ENCODE measurements at regions not wholly inside any gene's neighbourhood (a gene's known extent, or its start where the extent isn't known, plus 50 kb on each side); places are given as distances from the start of the nearest gene placed in this dataset.

- H3K4me3 ChIP-seq (ENCODE audit: low read length): no peak overlapping the region
- no CpG with 5 or more reads among the region's 2 CpGs for WGBS (ENCODE audit: insufficient coverage, insufficient read length)
- no peaks in the 10 kb centered on the region for H3K36me3 ChIP-seq (ENCODE audit: control insufficient read depth, insufficient read depth, low read length)
- no peaks in the 10 kb centered on the region for H3K9me3 ChIP-seq (ENCODE audit: control insufficient read depth, insufficient read depth, low read length)
- no peak overlapping the region for H3K27ac ChIP-seq (ENCODE audit: low read length)
- DNase-seq (ENCODE audit: low read depth, low spot score): no peak
- no peaks in the 10 kb centered on the region for H3K4me1 ChIP-seq (ENCODE audit: control insufficient read depth, insufficient read depth, low read length)
- no peaks in the 10 kb centered on the region for H3K27me3 ChIP-seq (ENCODE audit: control insufficient read depth, insufficient read depth, low read length)
These were observed 862.0 kb upstream of the CDH6 start for GRCh38 chr5:30331534-30331933.

GRCh38 chr5:30325795-30326194 is 867.7 kb upstream of the CDH6 start:
- no peaks in the 10 kb centered on the region for H3K9me3 ChIP-seq (ENCODE audit: control insufficient read depth, insufficient read depth, low read length)
- no peak for DNase-seq (ENCODE audit: low read depth, low spot score)
- no peaks in the 10 kb centered on the region for H3K27me3 ChIP-seq (ENCODE audit: control insufficient read depth, insufficient read depth, low read length)
- no peaks in the 10 kb centered on the region for H3K36me3 ChIP-seq (ENCODE audit: control insufficient read depth, insufficient read depth, low read length)
- no peaks in the 10 kb centered on the region for H3K4me1 ChIP-seq (ENCODE audit: control insufficient read depth, insufficient read depth, low read length)
- H3K27ac ChIP-seq (ENCODE audit: low read length): no peak overlapping the region
- no CpG with 5 or more reads among the region's 1 CpG for WGBS (ENCODE audit: insufficient coverage, insufficient read length)
- no peak overlapping the region for H3K4me3 ChIP-seq (ENCODE audit: low read length)

- H3K4me3 ChIP-seq (ENCODE audit: low read length): no peak overlapping the region
- WGBS (ENCODE audit: insufficient coverage, insufficient read length): no CpG with 5 or more reads among the region's 4 CpGs
- no peak overlapping the region for H3K27ac ChIP-seq (ENCODE audit: low read length)
- DNase-seq (ENCODE audit: low read depth, low spot score): no peak
- no peaks in the 10 kb centered on the region for H3K4me1 ChIP-seq (ENCODE audit: control insufficient read depth, insufficient read depth, low read length)
- no peaks in the 10 kb centered on the region for H3K27me3 ChIP-seq (ENCODE audit: control insufficient read depth, insufficient read depth, low read length)
- no peaks in the 10 kb centered on the region for H3K9me3 ChIP-seq (ENCODE audit: control insufficient read depth, insufficient read depth, low read length)
- H3K36me3 ChIP-seq (ENCODE audit: control insufficient read depth, insufficient read depth, low read length): no peaks in the 10 kb centered on the region
These were observed 869.4 kb upstream of the CDH6 start for GRCh38 chr5:30324083-30324482.

- no peak for DNase-seq (ENCODE audit: low read depth, low spot score)
- no CpG with 5 or more reads among the region's 1 CpG for WGBS (ENCODE audit: insufficient coverage, insufficient read length)
- no peaks in the 10 kb centered on the region for H3K9me3 ChIP-seq (ENCODE audit: control insufficient read depth, insufficient read depth, low read length)
- no peaks in the 10 kb centered on the region for H3K4me1 ChIP-seq (ENCODE audit: control insufficient read depth, insufficient read depth, low read length)
- H3K36me3 ChIP-seq (ENCODE audit: control insufficient read depth, insufficient read depth, low read length): no peaks in the 10 kb centered on the region
- H3K27me3 ChIP-seq (ENCODE audit: control insufficient read depth, insufficient read depth, low read length): no peaks in the 10 kb centered on the region
- H3K27ac ChIP-seq (ENCODE audit: low read length): no peak overlapping the region
- no peak overlapping the region for H3K4me3 ChIP-seq (ENCODE audit: low read length)
These were observed 905.6 kb upstream of the CDH6 start for GRCh38 chr5:30287890-30288289.

- WGBS (ENCODE audit: insufficient coverage, insufficient read length): no CpG with 5 or more reads among the region's 2 CpGs
- no peak overlapping the region for H3K27ac ChIP-seq (ENCODE audit: low read length)
- H3K9me3 ChIP-seq (ENCODE audit: control insufficient read depth, insufficient read depth, low read length): no peaks in the 10 kb centered on the region
- no peaks in the 10 kb centered on the region for H3K27me3 ChIP-seq (ENCODE audit: control insufficient read depth, insufficient read depth, low read length)
- no peak overlapping the region for H3K4me3 ChIP-seq (ENCODE audit: low read length)
- DNase-seq (ENCODE audit: low read depth, low spot score): peak; percentile 1
- H3K4me1 ChIP-seq (ENCODE audit: control insufficient read depth, insufficient read depth, low read length): no peaks in the 10 kb centered on the region
- no peaks in the 10 kb centered on the region for H3K36me3 ChIP-seq (ENCODE audit: control insufficient read depth, insufficient read depth, low read length)
These were observed 914.2 kb upstream of the CDH6 start for GRCh38 chr5:30279237-30279636.

GRCh38 chr5:30267026-30267425 is 926.5 kb upstream of the CDH6 start:
- no peaks in the 10 kb centered on the region for H3K9me3 ChIP-seq (ENCODE audit: control insufficient read depth, insufficient read depth, low read length)
- H3K36me3 ChIP-seq (ENCODE audit: control insufficient read depth, insufficient read depth, low read length): no peaks in the 10 kb centered on the region
- H3K27me3 ChIP-seq (ENCODE audit: control insufficient read depth, insufficient read depth, low read length): no peaks in the 10 kb centered on the region
- no peak for DNase-seq (ENCODE audit: low read depth, low spot score)
- no peak overlapping the region for H3K4me3 ChIP-seq (ENCODE audit: low read length)
- H3K27ac ChIP-seq (ENCODE audit: low read length): no peak overlapping the region
- H3K4me1 ChIP-seq (ENCODE audit: control insufficient read depth, insufficient read depth, low read length): no peaks in the 10 kb centered on the region

GRCh38 chr5:30239331-30240022 is 954.0 kb upstream of the CDH6 start:
- H3K36me3 ChIP-seq (ENCODE audit: control insufficient read depth, insufficient read depth, low read length): no peaks in the 10 kb centered on the region
- H3K27me3 ChIP-seq (ENCODE audit: control insufficient read depth, insufficient read depth, low read length): no peaks in the 10 kb centered on the region
- WGBS (ENCODE audit: insufficient coverage, insufficient read length): no CpG with 5 or more reads among the region's 7 CpGs
- no peak overlapping the region for H3K27ac ChIP-seq (ENCODE audit: low read length)
- no peaks in the 10 kb centered on the region for H3K9me3 ChIP-seq (ENCODE audit: control insufficient read depth, insufficient read depth, low read length)
- no peak overlapping the region for H3K4me3 ChIP-seq (ENCODE audit: low read length)
- DNase-seq (ENCODE audit: low read depth, low spot score): peak; percentile 9
- H3K4me1 ChIP-seq (ENCODE audit: control insufficient read depth, insufficient read depth, low read length): peaks cover 1% of the 10 kb centered on the region

- no CpG with 5 or more reads among the region's 2 CpGs for whole genome bisulfite sequencing (ENCODE audit: insufficient coverage, insufficient read length)
- H3K27ac ChIP-seq (ENCODE audit: low read length): no peak overlapping the region
These were observed 956.3 kb upstream of the CDH6 start for GRCh38 chr5:30237189-30237588.

GRCh38 chr5:30209755-30210154 is 983.7 kb upstream of the CDH6 start:
- no peaks in the 10 kb centered on the region for H3K4me1 ChIP-seq (ENCODE audit: control insufficient read depth, insufficient read depth, low read length)
- no peak overlapping the region for H3K27ac ChIP-seq (ENCODE audit: low read length)
- no peak overlapping the region for H3K4me3 ChIP-seq (ENCODE audit: low read length)
- H3K27me3 ChIP-seq (ENCODE audit: control insufficient read depth, insufficient read depth, low read length): no peaks in the 10 kb centered on the region
- DNase-seq (ENCODE audit: low read depth, low spot score): no peak
- H3K36me3 ChIP-seq (ENCODE audit: control insufficient read depth, insufficient read depth, low read length): no peaks in the 10 kb centered on the region
- H3K9me3 ChIP-seq (ENCODE audit: control insufficient read depth, insufficient read depth, low read length): no peaks in the 10 kb centered on the region

More at GRCh38 chr5:30237189-30237588, 956.3 kb upstream of the CDH6 start:
- H3K4me1 ChIP-seq (ENCODE audit: control insufficient read depth, insufficient read depth, low read length): peaks cover 1% of the 10 kb centered on the region
- H3K9me3 ChIP-seq (ENCODE audit: control insufficient read depth, insufficient read depth, low read length): no peaks in the 10 kb centered on the region
- no peaks in the 10 kb centered on the region for H3K27me3 ChIP-seq (ENCODE audit: control insufficient read depth, insufficient read depth, low read length)
- H3K4me3 ChIP-seq (ENCODE audit: low read length): no peak overlapping the region
- DNase-seq (ENCODE audit: low read depth, low spot score): no peak
- no peaks in the 10 kb centered on the region for H3K36me3 ChIP-seq (ENCODE audit: control insufficient read depth, insufficient read depth, low read length)

GRCh38 chr5:30197662-30198061 is 995.8 kb upstream of the CDH6 start:
- WGBS (ENCODE audit: insufficient coverage, insufficient read length): no CpG with 5 or more reads among the region's 3 CpGs
- H3K27me3 ChIP-seq (ENCODE audit: control insufficient read depth, insufficient read depth, low read length): no peaks in the 10 kb centered on the region
- no peaks in the 10 kb centered on the region for H3K36me3 ChIP-seq (ENCODE audit: control insufficient read depth, insufficient read depth, low read length)
- H3K9me3 ChIP-seq (ENCODE audit: control insufficient read depth, insufficient read depth, low read length): no peaks in the 10 kb centered on the region
- no peak for DNase-seq (ENCODE audit: low read depth, low spot score)
- no peak overlapping the region for H3K27ac ChIP-seq (ENCODE audit: low read length)
- H3K4me1 ChIP-seq (ENCODE audit: control insufficient read depth, insufficient read depth, low read length): no peaks in the 10 kb centered on the region; the same call in 1 of the 2 replicates
- no peak overlapping the region for H3K4me3 ChIP-seq (ENCODE audit: low read length)

GRCh38 chr5:30195036-30195435 is 998.5 kb upstream of the CDH6 start:
- Histone ChIP-seq H3K36me3 (ENCODE audit: control insufficient read depth, insufficient read depth, low read length) (no peaks in the 10 kb centered on the region), H3K9me3 (ENCODE audit: control insufficient read depth, insufficient read depth, low read length) (no peaks in the 10 kb centered on the region), H3K4me1 (ENCODE audit: control insufficient read depth, insufficient read depth, low read length) (no peaks in the 10 kb centered on the region; the same call in 1 of the 2 replicates), H3K27ac (ENCODE audit: low read length) (no peak overlapping the region), H3K4me3 (ENCODE audit: low read length) (no peak overlapping the region), H3K27me3 (ENCODE audit: control insufficient read depth, insufficient read depth, low read length) (no peaks in the 10 kb centered on the region)
- DNase-seq (ENCODE audit: low read depth, low spot score): no peak
- no CpG with 5 or more reads among the region's 2 CpGs for WGBS (ENCODE audit: insufficient coverage, insufficient read length)

Data from iPS DF 6.9 (cell line).